ENCODE measurements at regions not wholly inside any gene's neighbourhood (a gene's known extent, or its start where the extent isn't known, plus 50 kb on each side); places are given as distances from the start of the nearest gene placed in this dataset.

DNA sequence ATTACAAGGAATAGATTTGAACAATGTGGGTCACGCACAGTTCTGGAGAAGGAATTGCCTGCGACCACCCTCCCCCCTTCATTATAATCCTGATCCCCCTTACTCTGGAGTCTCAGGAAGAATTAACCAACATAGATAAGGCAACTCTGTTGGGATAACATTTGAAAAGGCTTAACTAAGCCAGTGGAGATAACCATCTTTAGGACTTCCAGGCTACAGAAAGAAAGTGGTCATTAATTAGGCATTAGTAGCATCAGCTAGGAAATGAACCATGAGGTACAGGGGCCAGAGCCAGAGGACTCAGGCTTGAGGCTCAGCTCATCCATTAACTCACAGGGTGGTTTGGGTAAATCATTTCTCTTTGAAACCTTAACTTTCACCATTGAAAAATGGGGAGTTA is 720.0 kb upstream of the API5 start:
- Histone ChIP-seq H3K4me3 (no peak overlapping the region), H3K27ac (no peak overlapping the region), H3K9me3 (no peaks in the 10 kb centered on the region), H3K4me1 (no peaks in the 10 kb centered on the region), H3K27me3 (no peaks in the 10 kb centered on the region), H3K36me3 (no peaks in the 10 kb centered on the region)
- TF ChIP-seq, protein P1, sequence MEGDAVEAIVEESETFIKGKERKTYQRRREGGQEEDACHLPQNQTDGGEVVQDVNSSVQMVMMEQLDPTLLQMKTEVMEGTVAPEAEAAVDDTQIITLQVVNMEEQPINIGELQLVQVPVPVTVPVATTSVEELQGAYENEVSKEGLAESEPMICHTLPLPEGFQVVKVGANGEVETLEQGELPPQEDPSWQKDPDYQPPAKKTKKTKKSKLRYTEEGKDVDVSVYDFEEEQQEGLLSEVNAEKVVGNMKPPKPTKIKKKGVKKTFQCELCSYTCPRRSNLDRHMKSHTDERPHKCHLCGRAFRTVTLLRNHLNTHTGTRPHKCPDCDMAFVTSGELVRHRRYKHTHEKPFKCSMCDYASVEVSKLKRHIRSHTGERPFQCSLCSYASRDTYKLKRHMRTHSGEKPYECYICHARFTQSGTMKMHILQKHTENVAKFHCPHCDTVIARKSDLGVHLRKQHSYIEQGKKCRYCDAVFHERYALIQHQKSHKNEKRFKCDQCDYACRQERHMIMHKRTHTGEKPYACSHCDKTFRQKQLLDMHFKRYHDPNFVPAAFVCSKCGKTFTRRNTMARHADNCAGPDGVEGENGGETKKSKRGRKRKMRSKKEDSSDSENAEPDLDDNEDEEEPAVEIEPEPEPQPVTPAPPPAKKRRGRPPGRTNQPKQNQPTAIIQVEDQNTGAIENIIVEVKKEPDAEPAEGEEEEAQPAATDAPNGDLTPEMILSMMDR (IDR thresholded peaks at IDR 0.05), result no peak
- DNase-seq, result no peak

- H3K27ac ChIP-seq, result no peak overlapping the region
- no peak for DNase-seq
- no peaks in the 10 kb centered on the region for H3K36me3 ChIP-seq
- TF ChIP-seq POLR2A (IDR thresholded peaks at IDR 0.05), result no peak
- TF ChIP-seq, protein P1 (IDR thresholded peaks at IDR 0.05), result no peak
- no peaks in the 10 kb centered on the region for H3K9me3 ChIP-seq
- H3K27me3 ChIP-seq, result no peaks in the 10 kb centered on the region
- no peak overlapping the region for H3K4me3 ChIP-seq
- H3K4me1 ChIP-seq, result no peaks in the 10 kb centered on the region
Observed at GRCh38 chr11:42593441-42593840, 718.4 kb upstream of the API5 start.

GRCh38 chr11:42595876-42596275 is 715.9 kb upstream of the API5 start:
- no peak for DNase-seq
- Histone ChIP-seq H3K27me3 (no peaks in the 10 kb centered on the region), H3K36me3 (no peaks in the 10 kb centered on the region), H3K4me3 (no peak overlapping the region), H3K4me1 (no peaks in the 10 kb centered on the region), H3K27ac (no peak overlapping the region), H3K9me3 (no peaks in the 10 kb centered on the region)
- TF ChIP-seq POLR2A (IDR thresholded peaks at IDR 0.05), result no peak
- TF ChIP-seq, protein P1 (IDR thresholded peaks at IDR 0.05), result no peak

GRCh38 chr11:42596576-42597145 is 715.1 kb upstream of the API5 start:
- no peak overlapping the region for H3K27ac ChIP-seq
- H3K36me3 ChIP-seq, result no peaks in the 10 kb centered on the region
- no peaks in the 10 kb centered on the region for H3K9me3 ChIP-seq
- DNase-seq, result no peak
- no peaks in the 10 kb centered on the region for H3K27me3 ChIP-seq
- no peak overlapping the region for H3K4me3 ChIP-seq
- no peaks in the 10 kb centered on the region for H3K4me1 ChIP-seq
- TF ChIP-seq, protein P1 (IDR thresholded peaks at IDR 0.05), result no peak
- TF ChIP-seq POLR2A (IDR thresholded peaks at IDR 0.05), result no peak

DNA sequence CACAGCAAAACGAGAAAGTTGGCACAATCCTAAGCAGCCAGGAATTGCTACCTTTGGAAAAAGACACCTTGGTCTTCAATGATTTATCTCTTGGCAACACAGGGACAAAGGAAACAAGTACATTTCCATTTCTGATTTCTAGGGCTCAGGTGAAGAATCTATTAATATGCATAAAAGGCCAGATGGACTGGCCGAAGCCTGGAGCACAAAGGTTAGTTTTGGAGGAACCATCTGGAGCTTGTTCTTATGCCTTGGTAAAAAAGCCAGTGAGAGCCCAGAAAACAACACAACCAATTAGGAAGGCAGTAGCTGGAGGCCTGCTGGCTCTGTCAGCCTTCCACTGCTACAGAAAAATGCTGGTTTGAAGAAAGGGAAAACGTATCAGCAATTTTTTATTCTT is 713.5 kb upstream of the API5 start:
- H3K4me3 ChIP-seq, result no peak overlapping the region
- no peak for DNase-seq

More for the DNA sequence above, 713.5 kb upstream of the API5 start:
- TF ChIP-seq, protein P1 (IDR thresholded peaks at IDR 0.05), result no peak
- no peak for TF ChIP-seq POLR2A (IDR thresholded peaks at IDR 0.05)
- Histone ChIP-seq H3K27me3 (no peaks in the 10 kb centered on the region), H3K36me3 (no peaks in the 10 kb centered on the region), H3K27ac (no peak overlapping the region), H3K4me1 (no peaks in the 10 kb centered on the region), H3K9me3 (no peaks in the 10 kb centered on the region)

All from Peyer's patch (tissue), 4 donors.